Type B pancreatic cell (in vitro differentiated cells): ENCODE measurements at regions not wholly inside any gene's neighbourhood (a gene's known extent, or its start where the extent isn't known, plus 50 kb on each side); places are given as distances from the start of the nearest gene placed in this dataset.

Experiments used
- DNase-seq: peaks from one replicate; pipeline ENCODE4 v3.0.0; 2021; ENCODE audit warnings: mixed read lengths; ENCODE audit not compliant: unreplicated experiment; ENCODE audit errors: extremely low spot score
- H3K27ac Mint-ChIP-seq: 2 replicates; pipeline ENCODE4 v1.8.0; 2021; ENCODE audit warnings: mild to moderate bottlenecking, mixed read lengths
- H3K27me3 Mint-ChIP-seq: 2 replicates; pipeline ENCODE4 v1.8.0; 2021; ENCODE audit warnings: mixed read lengths
- H3K36me3 Mint-ChIP-seq: 2 replicates; pipeline ENCODE4 v1.8.0; 2021; ENCODE audit warnings: mixed read lengths
- H3K4me1 Mint-ChIP-seq: one replicate; pipeline ENCODE4 v1.8.0; 2021; ENCODE audit warnings: mixed read lengths; ENCODE audit not compliant: unreplicated experiment
- H3K4me3 Mint-ChIP-seq: 2 replicates; pipeline ENCODE4 v1.8.0; 2021; ENCODE audit warnings: mild to moderate bottlenecking, mixed read lengths
- H3K9me3 Mint-ChIP-seq: 2 replicates; pipeline ENCODE4 v1.8.0; 2021; ENCODE audit warnings: mixed read lengths
- CTCF ChIP-seq: fragments of 200-600 bp; sonication (generic); conservative IDR thresholded peaks from 2 replicates; pipeline ENCODE4 v1.5.0; 2021; ENCODE audit warnings: antibody characterized with exemption, mild to moderate bottlenecking

GRCh38 chr7:19376538-19376937, 231.3 kb upstream of the FERD3L start:
- DNase-seq: no peak
- Mint-ChIP-seq H3K9me3 (peaks cover 6% of the 10 kb centered on the region), H3K4me1 (peaks cover 15% of the 10 kb centered on the region), H3K36me3 (no peaks in the 10 kb centered on the region), H3K27me3 (no peaks in the 10 kb centered on the region), H3K4me3 (no peak overlapping the region), H3K27ac (no peak overlapping the region)
- no peak for TF ChIP-seq CTCF

GRCh38 chr7:19375976-19376375, 230.8 kb upstream of the FERD3L start:
- Mint-ChIP-seq H3K9me3 (peaks cover 6% of the 10 kb centered on the region), H3K27ac (no peak overlapping the region), H3K36me3 (no peaks in the 10 kb centered on the region), H3K4me1 (peaks cover 15% of the 10 kb centered on the region), H3K27me3 (no peaks in the 10 kb centered on the region), H3K4me3 (no peak overlapping the region)
- no peak for TF ChIP-seq CTCF
- no peak for DNase-seq

- Mint-ChIP-seq H3K4me1 (peaks cover 21% of the 10 kb centered on the region), H3K9me3 (peaks cover 6% of the 10 kb centered on the region), H3K36me3 (no peaks in the 10 kb centered on the region), H3K27ac (no peak overlapping the region), H3K4me3 (no peak overlapping the region), H3K27me3 (no peaks in the 10 kb centered on the region)
- no peak for DNase-seq
- no peak for TF ChIP-seq CTCF
These were observed 228.1 kb upstream of the FERD3L start for GRCh38 chr7:19373334-19373733.

GRCh38 chr7:19369806-19370205, 224.6 kb upstream of the FERD3L start:
- H3K4me1 Mint-ChIP-seq: peaks cover 16% of the 10 kb centered on the region
- H3K9me3 Mint-ChIP-seq: no peaks in the 10 kb centered on the region
- no peak for DNase-seq
- no peak overlapping the region for H3K27ac Mint-ChIP-seq
- no peak overlapping the region for H3K4me3 Mint-ChIP-seq
- no peak for TF ChIP-seq CTCF
- H3K36me3 Mint-ChIP-seq: no peaks in the 10 kb centered on the region
- H3K27me3 Mint-ChIP-seq: no peaks in the 10 kb centered on the region

GRCh38 chr7:19369182-19369581, 224.0 kb upstream of the FERD3L start:
- no peaks in the 10 kb centered on the region for H3K27me3 Mint-ChIP-seq
- H3K27ac Mint-ChIP-seq: no peak overlapping the region
- TF ChIP-seq CTCF: no peak
- no peaks in the 10 kb centered on the region for H3K9me3 Mint-ChIP-seq
- peaks cover 16% of the 10 kb centered on the region for H3K4me1 Mint-ChIP-seq
- no peak overlapping the region for H3K4me3 Mint-ChIP-seq
- no peak for DNase-seq
- no peaks in the 10 kb centered on the region for H3K36me3 Mint-ChIP-seq

GRCh38 chr7:19368491-19368925, 223.3 kb upstream of the FERD3L start:
- no peak for DNase-seq
- no peaks in the 10 kb centered on the region for H3K9me3 Mint-ChIP-seq
- no peak overlapping the region for H3K27ac Mint-ChIP-seq
- H3K36me3 Mint-ChIP-seq: no peaks in the 10 kb centered on the region
- peak overlapping the region; percentile 60 for H3K4me3 Mint-ChIP-seq
- no peaks in the 10 kb centered on the region for H3K27me3 Mint-ChIP-seq
- H3K4me1 Mint-ChIP-seq: peaks cover 16% of the 10 kb centered on the region
- no peak for TF ChIP-seq CTCF
